GM23338 (cell line): ENCODE measurements at regions not wholly inside any gene's neighbourhood (a gene's known extent, or its start where the extent isn't known, plus 50 kb on each side); places are given as distances from the start of the nearest gene placed in this dataset.

Experiments
- ATAC-seq: fragments of 200-7000 bp; cut with Tn5 transposase; 3 replicates; pipeline ENCODE4 v1.9.1; 2020
- DNase-seq: peaks from one replicate; pipeline ENCODE4 v3.0.0-alpha.2; 2015; ENCODE audit warnings: low spot score
- H2AFZ ChIP-seq: fragments of 200-600 bp; sonication (generic); 2 replicates; pipeline ENCODE4 v1.8.0; 2016; ENCODE audit warnings: antibody characterized with exemption, mild to moderate bottlenecking, moderate library complexity
- H3F3A ChIP-seq: fragments of 200-600 bp; sonication (generic); replicated peaks from 2 replicates; pipeline ENCODE4 v1.8.0; 2017; ENCODE audit warnings: antibody characterized with exemption, mixed run types, low read depth
- H3K27ac ChIP-seq: fragments of 200-600 bp; sonication (generic); 2 replicates; pipeline ENCODE4 v1.6.1; 2016; ENCODE audit warnings: low read depth
- H3K27me3 ChIP-seq: fragments of 200-600 bp; sonication (generic); 2 replicates; pipeline ENCODE4 v1.8.0; 2016; ENCODE audit warnings: mild to moderate bottlenecking, mixed run types, moderate library complexity; ENCODE audit not compliant: insufficient read depth
- H3K36me3 ChIP-seq: fragments of 200-600 bp; sonication (generic); 2 replicates; pipeline ENCODE4 v1.8.0; 2016; ENCODE audit warnings: mild to moderate bottlenecking; ENCODE audit not compliant: insufficient read depth
- H3K4me1 ChIP-seq: fragments of 200-600 bp; sonication (generic); 2 replicates; pipeline ENCODE4 v1.8.0; 2016; ENCODE audit warnings: mild to moderate bottlenecking, moderate library complexity; ENCODE audit not compliant: insufficient read depth
- H3K4me2 ChIP-seq: fragments of 200-600 bp; sonication (generic); 2 replicates; pipeline ENCODE4 v1.7.1; 2017; ENCODE audit warnings: mixed run types
- H3K4me3 ChIP-seq: fragments of 200-600 bp; sonication (generic); 2 replicates; pipeline ENCODE4 v1.6.1; 2016; ENCODE audit warnings: mixed run types
- H3K79me2 ChIP-seq: fragments of 200-600 bp; sonication (generic); replicated peaks from 2 replicates; pipeline ENCODE4 v1.8.0; 2017; ENCODE audit warnings: mild to moderate bottlenecking; ENCODE audit not compliant: insufficient read depth
- H3K9me2 ChIP-seq: fragments of 200-600 bp; sonication (generic); 2 replicates; pipeline ENCODE4 v1.8.0; 2017; ENCODE audit not compliant: insufficient read depth
- H4K20me1 ChIP-seq: fragments of 200-600 bp; sonication (generic); replicated peaks from 2 replicates; pipeline ENCODE4 v1.8.0; 2017; ENCODE audit warnings: mild to moderate bottlenecking; ENCODE audit not compliant: insufficient read depth
- H3K27ac Mint-ChIP-seq: 2 replicates; pipeline ENCODE4 v1.8.0; 2020; ENCODE audit warnings: inconsistent platforms, mild to moderate bottlenecking, moderate library complexity, mixed read lengths
- H3K27me3 Mint-ChIP-seq: 3 replicates; pipeline ENCODE4 v1.8.0; 2022; ENCODE audit warnings: low read depth, mild to moderate bottlenecking, moderate library complexity, mixed read lengths, inconsistent platforms; ENCODE audit not compliant: insufficient read depth, poor library complexity
- H3K36me3 Mint-ChIP-seq: 3 replicates; pipeline ENCODE4 v1.8.0; 2021; ENCODE audit warnings: low read depth, mild to moderate bottlenecking, inconsistent platforms, moderate library complexity, mixed read lengths
- H3K4me1 Mint-ChIP-seq: 3 replicates; pipeline ENCODE4 v1.8.0; 2020; ENCODE audit warnings: mild to moderate bottlenecking, inconsistent platforms, mixed read lengths
- H3K4me3 Mint-ChIP-seq: 3 replicates; pipeline ENCODE4 v1.8.0; 2021; ENCODE audit warnings: moderate library complexity, mild to moderate bottlenecking, inconsistent platforms, mixed read lengths
- H3K9me3 Mint-ChIP-seq: 3 replicates; pipeline ENCODE4 v1.8.0; 2020; ENCODE audit warnings: moderate library complexity, mild to moderate bottlenecking, inconsistent platforms, mixed read lengths
- CREB1 ChIP-seq: fragments of 250-450 bp; sonication (Bioruptor Pico); IDR thresholded peaks from 2 replicates; pipeline ENCODE4 v1.5.0; 2020; ENCODE audit warnings: low read depth, mild to moderate bottlenecking, moderate library complexity
- CTCF ChIP-seq, 2 experiments: fragments of 200-600 bp in 1 of 2; sonication (generic) in 1 of 2; conservative IDR thresholded peaks; 2 replicates each; pipeline versions ENCODE4 v1.5.1 to v1.6.1; 2016 to 2017; ENCODE audit warnings: antibody characterized with exemption in 2 of 2, low read depth in 2 of 2, mild to moderate bottlenecking in 2 of 2, moderate library complexity in 1 of 2
- ETS1 ChIP-seq: IDR thresholded peaks from 2 replicates; pipeline ENCODE4 v1.6.1; 2016; ENCODE audit warnings: antibody characterized with exemption
- EZH2 ChIP-seq: fragments of 200-600 bp; sonication (generic); IDR thresholded peaks from one replicate; pipeline ENCODE4 v1.8.0; 2017; ENCODE audit warnings: antibody characterized with exemption, mild to moderate bottlenecking, low read depth; ENCODE audit not compliant: unreplicated experiment
- EZH2phosphoT487 ChIP-seq: fragments of 200-600 bp; sonication (generic); IDR thresholded peaks from one replicate; pipeline ENCODE4 v1.8.1; 2018; ENCODE audit warnings: antibody characterized with exemption; ENCODE audit not compliant: unreplicated experiment
- JUNB ChIP-seq: IDR thresholded peaks from one replicate; pipeline ENCODE4 v1.6.1; 2016; ENCODE audit warnings: antibody characterized with exemption; ENCODE audit not compliant: unreplicated experiment
- NANOG ChIP-seq: IDR thresholded peaks from 2 replicates; pipeline ENCODE4 v1.6.1; 2016; ENCODE audit warnings: antibody characterized with exemption, borderline replicate concordance
- POLR2AphosphoS5 ChIP-seq: IDR thresholded peaks from 2 replicates; pipeline ENCODE4 v1.6.1; 2016; ENCODE audit warnings: antibody characterized with exemption, low read depth
- REST ChIP-seq: IDR thresholded peaks from one replicate; pipeline ENCODE4 v1.6.1; 2018; ENCODE audit warnings: antibody characterized with exemption; ENCODE audit not compliant: unreplicated experiment
- ZNF114 ChIP-seq: fragments of 250-450 bp; sonication (Bioruptor Pico); IDR thresholded peaks from 2 replicates; pipeline ENCODE4 v1.5.0; 2020; ENCODE audit warnings: mild to moderate bottlenecking, moderate library complexity
- ZNF331 ChIP-seq: fragments of 250-450 bp; sonication (Bioruptor Pico); IDR thresholded peaks from 2 replicates; pipeline ENCODE4 v1.5.0; 2020; ENCODE audit warnings: low read depth, mild to moderate bottlenecking, moderate library complexity
- ZNF462 ChIP-seq: fragments of 250-450 bp; sonication (Bioruptor Pico); IDR thresholded peaks from 2 replicates; pipeline ENCODE4 v1.5.0; 2020; ENCODE audit warnings: mild to moderate bottlenecking, moderate library complexity

- H3K9me2 ChIP-seq: no peaks in the 10 kb centered on the region; the same call in 1 of the 2 replicates
- H3K36me3 ChIP-seq: no peaks in the 10 kb centered on the region
- TF ChIP-seq JUNB (no peak), ZNF114 (CRISPR knock-in tag) (no peak), ETS1 (no peak), REST (no peak), EZH2phosphoT487 (no peak), CREB1 (CRISPR knock-in tag) (no peak), ZNF462 (CRISPR knock-in tag) (no peak), POLR2AphosphoS5 (no peak), EZH2 (no peak), NANOG (no peak), ZNF331 (CRISPR knock-in tag) (no peak), CTCF (conservative IDR thresholded peaks at IDR 0.05; ENCODE audit: low read depth in 2 of 2) (no peak)
- H4K20me1 ChIP-seq: no peaks in the 10 kb centered on the region
- Mint-ChIP-seq H3K4me3 (no peak overlapping the region), H3K4me1 (peaks cover 13% of the 10 kb centered on the region), H3K9me3 (no peaks in the 10 kb centered on the region), H3K36me3 (no peaks in the 10 kb centered on the region), H3K27ac (no peak overlapping the region), H3K27me3 (no peaks in the 10 kb centered on the region)
- no peak for ATAC-seq
- H3K27ac ChIP-seq: no peak overlapping the region
- no peak overlapping the region for H3K4me3 ChIP-seq
- no peaks in the 10 kb centered on the region for H3K27me3 ChIP-seq
- no peaks in the 10 kb centered on the region for H3K79me2 ChIP-seq
- no peaks in the 10 kb centered on the region for H3F3A ChIP-seq
- no peak overlapping the region for H2AFZ ChIP-seq
- no peak overlapping the region for H3K4me2 ChIP-seq
- H3K4me1 ChIP-seq: no peaks in the 10 kb centered on the region; the same call in 1 of the 2 replicates
- no peak for DNase-seq
Measured at GRCh38 chr19:28899703-28900102, 313.2 kb downstream of the UQCRFS1 start.
